PC-9 (cell line): ENCODE measurements at regions not wholly inside any gene's neighbourhood (a gene's known extent, or its start where the extent isn't known, plus 50 kb on each side); places are given as distances from the start of the nearest gene placed in this dataset.

Source experiments
- EZH2 ChIP-seq: fragments of 200-600 bp; sonication (generic); IDR thresholded peaks from 2 replicates; pipeline ENCODE4 v1.8.0; 2017; ENCODE audit warnings: antibody characterized with exemption, low read depth
- TF ChIP-seq, protein P1 (sequence below): fragments of 200-600 bp; sonication (generic); conservative IDR thresholded peaks from 2 replicates; pipeline ENCODE4 v1.6.1; 2017; ENCODE audit warnings: mixed run types, antibody characterized with exemption, mild to moderate bottlenecking, moderate library complexity

DNA sequence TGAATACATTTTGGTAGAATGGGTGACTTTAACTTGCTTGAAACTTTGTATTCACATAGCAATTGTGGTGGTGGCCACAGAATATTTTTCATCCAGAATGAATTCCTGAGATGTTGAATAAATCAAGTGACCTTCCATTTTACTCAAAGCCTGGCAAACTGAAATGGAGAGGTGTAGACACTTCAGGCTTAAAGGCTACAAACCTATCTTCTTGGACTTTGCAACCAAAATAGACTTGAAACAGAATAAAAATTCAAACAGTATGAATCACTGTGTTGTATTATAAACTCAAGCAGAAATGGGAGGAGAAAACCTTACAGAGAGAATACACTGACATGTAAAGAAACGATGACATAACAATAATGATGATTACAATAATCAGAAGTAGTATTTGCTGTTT is 371.6 kb downstream of the BCKDHB start:
- TF ChIP-seq, protein P1, sequence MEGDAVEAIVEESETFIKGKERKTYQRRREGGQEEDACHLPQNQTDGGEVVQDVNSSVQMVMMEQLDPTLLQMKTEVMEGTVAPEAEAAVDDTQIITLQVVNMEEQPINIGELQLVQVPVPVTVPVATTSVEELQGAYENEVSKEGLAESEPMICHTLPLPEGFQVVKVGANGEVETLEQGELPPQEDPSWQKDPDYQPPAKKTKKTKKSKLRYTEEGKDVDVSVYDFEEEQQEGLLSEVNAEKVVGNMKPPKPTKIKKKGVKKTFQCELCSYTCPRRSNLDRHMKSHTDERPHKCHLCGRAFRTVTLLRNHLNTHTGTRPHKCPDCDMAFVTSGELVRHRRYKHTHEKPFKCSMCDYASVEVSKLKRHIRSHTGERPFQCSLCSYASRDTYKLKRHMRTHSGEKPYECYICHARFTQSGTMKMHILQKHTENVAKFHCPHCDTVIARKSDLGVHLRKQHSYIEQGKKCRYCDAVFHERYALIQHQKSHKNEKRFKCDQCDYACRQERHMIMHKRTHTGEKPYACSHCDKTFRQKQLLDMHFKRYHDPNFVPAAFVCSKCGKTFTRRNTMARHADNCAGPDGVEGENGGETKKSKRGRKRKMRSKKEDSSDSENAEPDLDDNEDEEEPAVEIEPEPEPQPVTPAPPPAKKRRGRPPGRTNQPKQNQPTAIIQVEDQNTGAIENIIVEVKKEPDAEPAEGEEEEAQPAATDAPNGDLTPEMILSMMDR: no peak
- no peak for TF ChIP-seq EZH2
